Mesothelial cell of epicardium (in vitro differentiated cells): ENCODE measurements at regions not wholly inside any gene's neighbourhood (a gene's known extent, or its start where the extent isn't known, plus 50 kb on each side); places are given as distances from the start of the nearest gene placed in this dataset.

Source experiments
- DNase-seq, 2 experiments: peaks; one replicate each; pipeline ENCODE4 v3.0.0; 2021; ENCODE audit warnings: low spot score in 2 of 2; ENCODE audit not compliant: unreplicated experiment in 2 of 2
- H3K27ac Mint-ChIP-seq: 2 replicates; pipeline ENCODE4 v1.8.0; 2021; ENCODE audit warnings: mixed read lengths
- H3K27me3 Mint-ChIP-seq: 2 replicates; pipeline ENCODE4 v1.8.0; 2021; ENCODE audit warnings: low read depth, mixed read lengths
- H3K36me3 Mint-ChIP-seq: 2 replicates; pipeline ENCODE4 v1.8.0; 2021; ENCODE audit warnings: mixed read lengths
- H3K4me1 Mint-ChIP-seq: 2 replicates; pipeline ENCODE4 v1.8.0; 2021; ENCODE audit warnings: mixed read lengths
- H3K4me3 Mint-ChIP-seq: 2 replicates; pipeline ENCODE4 v1.8.0; 2021; ENCODE audit warnings: mild to moderate bottlenecking, moderate library complexity, mixed read lengths
- H3K9me3 Mint-ChIP-seq: 2 replicates; pipeline ENCODE4 v1.8.0; 2021; ENCODE audit warnings: mixed read lengths
- CTCF ChIP-seq: fragments of 200-600 bp; sonication (generic); IDR thresholded peaks from one replicate; pipeline ENCODE4 v1.5.0; 2021; ENCODE audit warnings: antibody characterized with exemption; ENCODE audit not compliant: unreplicated experiment

GRCh38 chr4:66223068-66223703, 552.9 kb upstream of the EPHA5 start:
- no peak for DNase-seq
- Mint-ChIP-seq H3K27ac (no peak overlapping the region), H3K27me3 (no peaks in the 10 kb centered on the region), H3K4me1 (peaks cover 2% of the 10 kb centered on the region), H3K36me3 (no peaks in the 10 kb centered on the region), H3K9me3 (no peaks in the 10 kb centered on the region), H3K4me3 (no peak overlapping the region)
- TF ChIP-seq CTCF: no peak

GRCh38 chr4:66219401-66219800, 549.1 kb upstream of the EPHA5 start:
- Mint-ChIP-seq H3K9me3 (no peaks in the 10 kb centered on the region), H3K36me3 (no peaks in the 10 kb centered on the region), H3K27me3 (no peaks in the 10 kb centered on the region), H3K4me1 (peaks cover 2% of the 10 kb centered on the region), H3K27ac (no peak overlapping the region), H3K4me3 (no peak overlapping the region)
- no peak for DNase-seq
- no peak for TF ChIP-seq CTCF

- no peak for TF ChIP-seq CTCF
- no peaks in the 10 kb centered on the region for H3K27me3 Mint-ChIP-seq
- H3K4me3 Mint-ChIP-seq: no peak overlapping the region
- peaks cover 2% of the 10 kb centered on the region for H3K4me1 Mint-ChIP-seq
- no peak for DNase-seq
- H3K9me3 Mint-ChIP-seq: no peaks in the 10 kb centered on the region
- H3K36me3 Mint-ChIP-seq: no peaks in the 10 kb centered on the region
- H3K27ac Mint-ChIP-seq: no peak overlapping the region
These were observed 546.0 kb upstream of the EPHA5 start for GRCh38 chr4:66216252-66216651.

- peaks cover 21% of the 10 kb centered on the region for H3K9me3 Mint-ChIP-seq
- no peak for DNase-seq
- no peaks in the 10 kb centered on the region for H3K27me3 Mint-ChIP-seq
- H3K4me1 Mint-ChIP-seq: no peaks in the 10 kb centered on the region
- H3K4me3 Mint-ChIP-seq: no peak overlapping the region
- no peak for TF ChIP-seq CTCF
- H3K36me3 Mint-ChIP-seq: no peaks in the 10 kb centered on the region
- H3K27ac Mint-ChIP-seq: no peak overlapping the region
These were observed 542.2 kb upstream of the EPHA5 start for GRCh38 chr4:66212489-66212888.

- no peak for TF ChIP-seq CTCF
- no peak overlapping the region for H3K27ac Mint-ChIP-seq
These were observed 534.4 kb upstream of the EPHA5 start for GRCh38 chr4:66204534-66205247.

More at GRCh38 chr4:66204534-66205247, 534.4 kb upstream of the EPHA5 start:
- DNase-seq: no peak
- no peaks in the 10 kb centered on the region for H3K4me1 Mint-ChIP-seq
- H3K36me3 Mint-ChIP-seq: no peaks in the 10 kb centered on the region
- no peaks in the 10 kb centered on the region for H3K27me3 Mint-ChIP-seq
- peaks cover 23% of the 10 kb centered on the region for H3K9me3 Mint-ChIP-seq
- H3K4me3 Mint-ChIP-seq: no peak overlapping the region
